ENCODE measurements at regions not wholly inside any gene's neighbourhood (a gene's known extent, or its start where the extent isn't known, plus 50 kb on each side); places are given as distances from the start of the nearest gene placed in this dataset.

DNA sequence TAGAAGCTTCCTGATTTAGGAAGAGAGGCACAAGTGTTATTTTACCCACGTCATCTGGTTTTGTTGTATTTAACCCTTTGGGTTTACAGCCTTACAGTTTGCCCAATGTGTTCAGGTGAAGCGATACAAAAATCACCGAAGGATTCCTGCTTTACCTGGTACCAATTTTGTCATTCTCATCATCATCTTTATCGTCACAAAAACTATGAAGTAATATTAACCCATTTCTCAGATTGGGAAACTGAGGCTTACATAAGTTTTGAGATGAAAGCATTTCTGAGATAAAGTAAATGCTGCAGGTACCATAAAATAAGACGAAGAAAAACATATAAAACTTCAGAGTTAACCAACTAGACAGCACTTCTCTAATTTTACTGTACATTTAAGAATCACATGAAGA is 370.6 kb upstream of the OR4E1 start:
- H3K27me3 ChIP-seq (ENCODE audit: insufficient read depth, low read length), result no peaks in the 10 kb centered on the region
- no peaks in the 10 kb centered on the region for H3K36me3 ChIP-seq (ENCODE audit: insufficient read depth, low read depth, low read length)
- H3K4me1 ChIP-seq (ENCODE audit: insufficient read depth, low read length), result no peaks in the 10 kb centered on the region
- no peak overlapping the region for H3K9ac ChIP-seq (ENCODE audit: low read depth, low read length)
- H3K9me3 ChIP-seq (ENCODE audit: insufficient read depth, low read depth, low read length), result no peaks in the 10 kb centered on the region
- H3K4me3 ChIP-seq (ENCODE audit: low read length), result no peak overlapping the region
- H3K27ac ChIP-seq (ENCODE audit: low read length), result no peak overlapping the region

- no peaks in the 10 kb centered on the region for H3K36me3 ChIP-seq (ENCODE audit: insufficient read depth, low read depth, low read length)
- H3K4me1 ChIP-seq (ENCODE audit: insufficient read depth, low read length), result no peaks in the 10 kb centered on the region
- H3K4me3 ChIP-seq (ENCODE audit: low read length), result no peak overlapping the region
- no peak overlapping the region for H3K27ac ChIP-seq (ENCODE audit: low read length)
- no peak overlapping the region for H3K9ac ChIP-seq (ENCODE audit: low read depth, low read length)
- H3K9me3 ChIP-seq (ENCODE audit: insufficient read depth, low read depth, low read length), result no peaks in the 10 kb centered on the region
- no peaks in the 10 kb centered on the region for H3K27me3 ChIP-seq (ENCODE audit: insufficient read depth, low read length)
Observed at GRCh38 chr14:22040781-22041125, 367.1 kb upstream of the OR4E1 start.

DNA sequence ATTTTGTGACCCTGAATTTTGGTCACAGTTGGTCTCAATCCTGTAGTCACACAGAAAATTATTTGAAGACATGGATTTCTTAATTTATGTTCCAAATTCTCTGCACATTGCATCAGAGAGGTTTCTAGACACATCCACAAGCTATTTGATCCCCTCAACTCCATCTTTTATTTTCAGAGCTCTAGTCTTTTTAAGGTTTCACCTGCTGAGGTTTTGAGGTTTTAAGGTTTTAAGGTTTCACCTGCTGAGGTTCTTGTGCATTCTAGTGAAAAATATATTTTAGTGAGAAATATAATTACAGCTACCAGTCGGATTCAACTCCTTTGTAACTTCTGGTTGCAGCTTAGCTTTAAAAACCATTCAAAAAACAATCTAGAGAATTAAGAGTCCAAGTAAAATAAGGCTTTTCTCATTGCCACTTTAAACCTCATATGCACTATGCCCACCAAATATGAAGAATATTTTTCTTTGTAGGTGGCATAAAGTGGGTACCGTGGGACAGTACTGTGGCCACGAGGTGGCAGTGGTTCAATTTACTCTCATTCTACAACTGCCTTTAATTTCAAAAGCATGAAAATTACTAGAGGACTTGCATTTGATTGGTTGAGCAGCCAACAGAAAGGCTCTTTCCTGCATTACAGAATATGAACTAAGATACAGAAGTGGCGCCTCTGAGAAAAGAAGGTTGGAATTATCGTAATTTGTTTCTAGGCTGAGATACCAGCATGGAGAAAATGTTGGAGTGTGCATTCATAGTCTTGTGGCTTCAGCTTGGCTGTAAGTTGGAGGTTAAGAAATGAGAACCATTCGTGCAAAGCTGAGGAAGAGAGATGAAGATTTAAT is 366.5 kb upstream of the OR4E1 start:
- Histone ChIP-seq H3K9me3 (ENCODE audit: insufficient read depth, low read depth, low read length) (no peaks in the 10 kb centered on the region), H3K4me1 (ENCODE audit: insufficient read depth, low read length) (no peaks in the 10 kb centered on the region), H3K27me3 (ENCODE audit: insufficient read depth, low read length) (no peaks in the 10 kb centered on the region), H3K9ac (ENCODE audit: low read depth, low read length) (no peak overlapping the region), H3K27ac (ENCODE audit: low read length) (no peak overlapping the region), H3K4me3 (ENCODE audit: low read length) (no peak overlapping the region), H3K36me3 (ENCODE audit: insufficient read depth, low read depth, low read length) (no peaks in the 10 kb centered on the region)

- Histone ChIP-seq H3K9me3 (ENCODE audit: insufficient read depth, low read depth, low read length) (no peaks in the 10 kb centered on the region), H3K9ac (ENCODE audit: low read depth, low read length) (no peak overlapping the region), H3K27me3 (ENCODE audit: insufficient read depth, low read length) (no peaks in the 10 kb centered on the region), H3K36me3 (ENCODE audit: insufficient read depth, low read depth, low read length) (no peaks in the 10 kb centered on the region), H3K4me1 (ENCODE audit: insufficient read depth, low read length) (no peaks in the 10 kb centered on the region), H3K4me3 (ENCODE audit: low read length) (no peak overlapping the region), H3K27ac (ENCODE audit: low read length) (no peak overlapping the region)
Observed at GRCh38 chr14:22036541-22037239, 363.1 kb upstream of the OR4E1 start.

GRCh38 chr14:22026527-22026926 is 352.9 kb upstream of the OR4E1 start:
- Histone ChIP-seq H3K36me3 (ENCODE audit: insufficient read depth, low read depth, low read length) (no peaks in the 10 kb centered on the region), H3K9me3 (ENCODE audit: insufficient read depth, low read depth, low read length) (no peaks in the 10 kb centered on the region), H3K4me3 (ENCODE audit: low read length) (no peak overlapping the region), H3K27ac (ENCODE audit: low read length) (no peak overlapping the region), H3K4me1 (ENCODE audit: insufficient read depth, low read length) (no peaks in the 10 kb centered on the region), H3K9ac (ENCODE audit: low read depth, low read length) (no peak overlapping the region), H3K27me3 (ENCODE audit: insufficient read depth, low read length) (no peaks in the 10 kb centered on the region)

GRCh38 chr14:22025879-22026278 is 352.3 kb upstream of the OR4E1 start:
- Histone ChIP-seq H3K4me1 (ENCODE audit: insufficient read depth, low read length) (no peaks in the 10 kb centered on the region), H3K27ac (ENCODE audit: low read length) (no peak overlapping the region), H3K9me3 (ENCODE audit: insufficient read depth, low read depth, low read length) (no peaks in the 10 kb centered on the region), H3K27me3 (ENCODE audit: insufficient read depth, low read length) (no peaks in the 10 kb centered on the region), H3K4me3 (ENCODE audit: low read length) (no peak overlapping the region), H3K9ac (ENCODE audit: low read depth, low read length) (no peak overlapping the region), H3K36me3 (ENCODE audit: insufficient read depth, low read depth, low read length) (no peaks in the 10 kb centered on the region)

DNA sequence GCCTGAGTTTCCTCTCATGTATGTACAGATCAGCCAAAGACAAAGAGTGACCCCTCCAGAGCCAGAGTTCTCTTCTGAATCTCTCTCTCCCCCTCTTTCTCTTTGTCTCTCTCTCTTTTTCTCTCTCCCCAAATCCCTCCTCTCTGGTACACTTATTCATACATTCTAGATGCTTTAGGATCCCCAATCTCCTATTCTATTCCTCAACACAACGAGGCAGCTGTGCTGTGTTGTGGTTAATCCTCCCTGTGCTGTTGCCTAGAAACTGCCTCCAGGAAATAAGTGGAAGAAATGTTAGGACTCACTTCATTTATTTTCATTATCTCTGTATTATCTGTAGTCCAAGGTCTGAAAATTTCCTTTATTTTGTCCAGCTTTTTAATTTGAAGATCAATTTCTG is 350.5 kb upstream of the OR4E1 start:
- no peaks in the 10 kb centered on the region for H3K9me3 ChIP-seq (ENCODE audit: insufficient read depth, low read depth, low read length)
- H3K27ac ChIP-seq (ENCODE audit: low read length), result no peak overlapping the region
- no peaks in the 10 kb centered on the region for H3K36me3 ChIP-seq (ENCODE audit: insufficient read depth, low read depth, low read length)
- no peak overlapping the region for H3K4me3 ChIP-seq (ENCODE audit: low read length)
- H3K27me3 ChIP-seq (ENCODE audit: insufficient read depth, low read length), result no peaks in the 10 kb centered on the region
- H3K9ac ChIP-seq (ENCODE audit: low read depth, low read length), result no peak overlapping the region
- no peaks in the 10 kb centered on the region for H3K4me1 ChIP-seq (ENCODE audit: insufficient read depth, low read length)

GRCh38 chr14:22018890-22019289 is 345.3 kb upstream of the OR4E1 start:
- Histone ChIP-seq H3K27ac (ENCODE audit: low read length) (no peak overlapping the region), H3K4me1 (ENCODE audit: insufficient read depth, low read length) (no peaks in the 10 kb centered on the region), H3K27me3 (ENCODE audit: insufficient read depth, low read length) (no peaks in the 10 kb centered on the region), H3K9ac (ENCODE audit: low read depth, low read length) (no peak overlapping the region), H3K4me3 (ENCODE audit: low read length) (no peak overlapping the region), H3K9me3 (ENCODE audit: insufficient read depth, low read depth, low read length) (no peaks in the 10 kb centered on the region), H3K36me3 (ENCODE audit: insufficient read depth, low read depth, low read length) (no peaks in the 10 kb centered on the region)

- Histone ChIP-seq H3K4me3 (ENCODE audit: low read length) (no peak overlapping the region), H3K27ac (ENCODE audit: low read length) (no peak overlapping the region), H3K9ac (ENCODE audit: low read depth, low read length) (no peak overlapping the region), H3K36me3 (ENCODE audit: insufficient read depth, low read depth, low read length) (no peaks in the 10 kb centered on the region), H3K4me1 (ENCODE audit: insufficient read depth, low read length) (no peaks in the 10 kb centered on the region), H3K27me3 (ENCODE audit: insufficient read depth, low read length) (no peaks in the 10 kb centered on the region), H3K9me3 (ENCODE audit: insufficient read depth, low read depth, low read length) (no peaks in the 10 kb centered on the region)
Observed at GRCh38 chr14:22012452-22012851, 338.8 kb upstream of the OR4E1 start.

DNA sequence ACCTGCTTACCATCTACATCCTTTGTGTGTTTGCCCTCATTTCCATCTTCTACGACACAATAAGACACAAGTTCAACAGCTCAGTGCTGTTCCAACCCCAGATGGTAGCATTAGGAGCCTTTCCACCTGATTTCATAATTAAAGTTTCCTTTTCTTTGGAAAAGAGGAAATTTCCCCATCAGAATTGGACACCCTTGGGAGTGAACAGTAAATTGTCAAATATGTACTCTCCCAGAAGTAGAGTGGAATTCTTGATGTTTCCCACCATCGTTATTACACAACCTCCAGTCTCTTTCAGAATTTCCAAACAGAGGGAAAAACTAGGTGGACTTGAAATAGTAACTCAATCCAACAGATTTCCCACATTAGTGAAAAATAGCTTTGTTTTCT is 337.6 kb upstream of the OR4E1 start:
- H3K36me3 ChIP-seq (ENCODE audit: insufficient read depth, low read depth, low read length), result no peaks in the 10 kb centered on the region
- no peaks in the 10 kb centered on the region for H3K27me3 ChIP-seq (ENCODE audit: insufficient read depth, low read length)
- no peak overlapping the region for H3K27ac ChIP-seq (ENCODE audit: low read length)
- no peaks in the 10 kb centered on the region for H3K9me3 ChIP-seq (ENCODE audit: insufficient read depth, low read depth, low read length)
- H3K9ac ChIP-seq (ENCODE audit: low read depth, low read length), result no peak overlapping the region
- H3K4me1 ChIP-seq (ENCODE audit: insufficient read depth, low read length), result no peaks in the 10 kb centered on the region
- no peak overlapping the region for H3K4me3 ChIP-seq (ENCODE audit: low read length)

- Histone ChIP-seq H3K27me3 (ENCODE audit: insufficient read depth, low read length) (no peaks in the 10 kb centered on the region), H3K4me3 (ENCODE audit: low read length) (no peak overlapping the region), H3K9me3 (ENCODE audit: insufficient read depth, low read depth, low read length) (no peaks in the 10 kb centered on the region), H3K9ac (ENCODE audit: low read depth, low read length) (no peak overlapping the region), H3K27ac (ENCODE audit: low read length) (no peak overlapping the region), H3K4me1 (ENCODE audit: insufficient read depth, low read length) (no peaks in the 10 kb centered on the region), H3K36me3 (ENCODE audit: insufficient read depth, low read depth, low read length) (no peaks in the 10 kb centered on the region)
Observed at GRCh38 chr14:22010545-22011252, 337.1 kb upstream of the OR4E1 start.

GRCh38 chr14:22008766-22009165 is 335.1 kb upstream of the OR4E1 start:
- Histone ChIP-seq H3K9ac (ENCODE audit: low read depth, low read length) (no peak overlapping the region), H3K27me3 (ENCODE audit: insufficient read depth, low read length) (no peaks in the 10 kb centered on the region), H3K4me1 (ENCODE audit: insufficient read depth, low read length) (no peaks in the 10 kb centered on the region), H3K4me3 (ENCODE audit: low read length) (no peak overlapping the region), H3K27ac (ENCODE audit: low read length) (no peak overlapping the region), H3K9me3 (ENCODE audit: insufficient read depth, low read depth, low read length) (no peaks in the 10 kb centered on the region), H3K36me3 (ENCODE audit: insufficient read depth, low read depth, low read length) (no peaks in the 10 kb centered on the region)

All from iPS-20b (cell line).